HepG2 (cell line): ENCODE measurements at regions not wholly inside any gene's neighbourhood (a gene's known extent, or its start where the extent isn't known, plus 50 kb on each side); places are given as distances from the start of the nearest gene placed in this dataset.

ENCODE experiments used
- ATAC-seq: fragments of 200-7000 bp; cut with Tn5 transposase; 3 replicates; pipeline ENCODE4 v1.9.1; 2020; ENCODE audit warnings: mild to moderate bottlenecking, moderate library complexity
- BruUV-seq: library from RNA; stranded (reverse); fragments of 400-500 nt; replicated peaks from 2 replicates; lab custom pipeline; 2021; lab: Mats Ljungman, UMichigan
- CTCF ChIA-PET: fragments of 300-600 bp; formaldehyde crosslinking; extraction: SDS; loops from one replicate; lab custom pipeline; 2021; ENCODE audit warnings: low total read pairs, inconsistent platforms, low intra/inter-chr PET ratio; lab: Yijun Ruan, JAX
- POLR2A ChIA-PET: fragments of 350-600 bp; sonication (Branson Sonifier 250); formaldehyde crosslinking; loops from one replicate; lab custom pipeline; 2020; ENCODE audit warnings: antibody characterized with exemption, inconsistent platforms; lab: Yijun Ruan, JAX
- DNase-seq: peaks from one replicate; pipeline ENCODE4 v3.0.0-alpha.2; 2015; ENCODE audit warnings: low spot score
- FAIRE-seq: peaks from 3 replicates; lab custom pipeline; 2011; peaks lifted over from hg19 to GRCh38; lab: Jason Lieb, UNC
- H2AFZ ChIP-seq: one replicate; pipeline ENCODE4 v1.6.1; 2011; ENCODE audit warnings: low read length, inconsistent platforms
- H3K27ac ChIP-seq: fragments of 300-600 bp; 3 replicates; pipeline ENCODE4 v1.8.0; 2011; ENCODE audit warnings: mixed run types, mild to moderate bottlenecking, mixed read lengths, low read length, inconsistent platforms; ENCODE audit not compliant: insufficient read depth; ENCODE audit errors: extremely low read length
- H3K27me3 ChIP-seq, 2 experiments: fragments of 200-600 bp in 1 of 2; 2 replicates in 1 of 2; 3 replicates in 1 of 2; pipeline versions ENCODE4 v1.6.0 to v1.8.0; 2011; ENCODE audit warnings: low read length in 2 of 2, mild to moderate bottlenecking in 2 of 2, moderate library complexity in 2 of 2, inconsistent platforms in 1 of 2; ENCODE audit not compliant: insufficient read depth in 2 of 2, control insufficient read depth in 1 of 2
- H3K36me3 ChIP-seq, 2 experiments: fragments of 200-600 bp in 1 of 2; replicated peaks in 1 of 2; 2 replicates in 1 of 2; 3 replicates in 1 of 2; pipeline versions ENCODE4 v1.5.1 to v1.8.0; 2011; ENCODE audit warnings: low read length in 2 of 2, inconsistent platforms in 1 of 2; ENCODE audit not compliant: insufficient read depth in 2 of 2, control insufficient read depth in 1 of 2
- H3K4me1 ChIP-seq: 2 replicates; pipeline ENCODE4 v1.5.1; 2012; ENCODE audit warnings: low read length, inconsistent platforms; ENCODE audit not compliant: insufficient read depth
- H3K4me2 ChIP-seq: 2 replicates; pipeline ENCODE4 v1.6.0; 2011; ENCODE audit warnings: low read depth, low read length, inconsistent platforms
- H3K4me3 ChIP-seq, 3 experiments: fragments of 200-600 bp in 1 of 3; sonication (generic), shearing (Covaris generic) in 1 of 3; replicated peaks in 1 of 3; 2 replicates each; pipeline ENCODE4 v1.5.1; 2011 to 2016; ENCODE audit warnings: low read length in 3 of 3, inconsistent platforms in 2 of 3, low read depth in 2 of 3, mild to moderate bottlenecking in 2 of 3, control low read depth in 1 of 3, mixed read lengths in 1 of 3; ENCODE audit not compliant: insufficient read depth in 1 of 3
- H3K79me2 ChIP-seq: one replicate; pipeline ENCODE4 v1.6.1; 2011; ENCODE audit warnings: low read length, inconsistent platforms; ENCODE audit not compliant: insufficient read depth
- H3K9ac ChIP-seq: 2 replicates; pipeline ENCODE4 v1.6.0; 2011; ENCODE audit warnings: mild to moderate bottlenecking, low read depth, low read length, inconsistent platforms; ENCODE audit not compliant: insufficient read depth
- H3K9me3 ChIP-seq: 2 replicates; pipeline ENCODE4 v1.5.1; 2012; ENCODE audit warnings: mild to moderate bottlenecking, low read length
- H4K20me1 ChIP-seq: 2 replicates; pipeline ENCODE4 v1.6.0; 2011; ENCODE audit warnings: inconsistent platforms, mild to moderate bottlenecking, low read length, moderate library complexity; ENCODE audit not compliant: insufficient read depth
- BRCA1 ChIP-seq: sonication (generic); formaldehyde crosslinking; IDR thresholded peaks from 2 replicates; pipeline ENCODE4 v1.4.0; 2020; ENCODE audit warnings: missing genetic modification reagents
- GTF3A ChIP-seq: sonication (generic); formaldehyde crosslinking; conservative IDR thresholded peaks from 2 replicates; pipeline ENCODE4 v1.4.0; 2020; ENCODE audit warnings: mild to moderate bottlenecking, missing genetic modification reagents
- MAF1 ChIP-seq: sonication (generic); formaldehyde crosslinking; IDR thresholded peaks from 2 replicates; pipeline ENCODE4 v1.5.0; 2020; ENCODE audit warnings: missing genetic modification reagents, borderline replicate concordance
- NFYB ChIP-seq: sonication (generic); formaldehyde crosslinking; IDR thresholded peaks from 2 replicates; pipeline ENCODE4 v1.4.0; 2020; ENCODE audit warnings: missing genetic modification reagents
- SCMH1 ChIP-seq: sonication (generic); formaldehyde crosslinking; IDR thresholded peaks from 2 replicates; pipeline ENCODE4 v1.9.0; 2021; ENCODE audit warnings: missing genetic modification reagents, mild to moderate bottlenecking, borderline replicate concordance
- SP4 ChIP-seq: sonication (generic); formaldehyde crosslinking; IDR thresholded peaks from 2 replicates; pipeline ENCODE4 v1.8.1; 2023; ENCODE audit warnings: mild to moderate bottlenecking, missing genetic modification reagents
- USF2 ChIP-seq, 2 experiments: sonication (generic) in 1 of 2; formaldehyde crosslinking in 1 of 2; IDR thresholded peaks; 2 replicates each; pipeline versions ENCODE4 v1.5.1 to v1.6.1; 2011 to 2020; ENCODE audit warnings: borderline replicate concordance in 1 of 2, low read depth in 1 of 2, low read length in 1 of 2, mild to moderate bottlenecking in 1 of 2, missing genetic modification reagents in 1 of 2, moderate library complexity in 1 of 2
- ZFX ChIP-seq: sonication (generic); formaldehyde crosslinking; IDR thresholded peaks from 2 replicates; pipeline ENCODE4 v1.4.0; 2020; ENCODE audit warnings: mild to moderate bottlenecking, low read depth, missing genetic modification reagents, moderate library complexity
- ZNF296 ChIP-seq: sonication (generic); formaldehyde crosslinking; conservative IDR thresholded peaks from 2 replicates; pipeline ENCODE4 v1.5.0; 2020; ENCODE audit warnings: mild to moderate bottlenecking, missing genetic modification reagents
- ZNF326 ChIP-seq: sonication (generic); formaldehyde crosslinking; IDR thresholded peaks from 2 replicates; pipeline ENCODE4 v1.4.0; 2020; ENCODE audit warnings: missing genetic modification reagents, borderline replicate concordance
- ZNF598 ChIP-seq: sonication (generic); formaldehyde crosslinking; IDR thresholded peaks from 2 replicates; pipeline ENCODE4 v1.5.1; 2020; ENCODE audit warnings: mild to moderate bottlenecking, missing genetic modification reagents, borderline replicate concordance
- ZNF850 ChIP-seq: sonication (generic); formaldehyde crosslinking; conservative IDR thresholded peaks from 2 replicates; pipeline ENCODE4 v1.9.0; 2021; ENCODE audit warnings: mild to moderate bottlenecking, missing genetic modification reagents
- WGBS: methylation state at CpG from one replicate; pipeline ENCODE4 v1.1.6; 2017; ENCODE audit warnings: low lambda C conversion rate; 5-methylcytosine and 5-hydroxymethylcytosine counted together
- in situ Hi-C: cut with HindIII; loops from 2 replicates; pipeline ENCODE4 v1.10.0; 2017; ENCODE audit warnings: low pct_unique_long_range_greater_than_20kb; ENCODE audit not compliant: extremely low pct_ligation_motif_present
- intact Hi-C: fragments of 100-400 bp; cut with micrococcal nuclease; formaldehyde crosslinking; loops from one replicate; pipeline ENCODE4 v1.10.0; 2022; ENCODE audit not compliant: unreplicated experiment
- TF ChIP-seq, protein P1 (sequence below): sonication (generic); formaldehyde crosslinking; IDR thresholded peaks from 2 replicates; pipeline ENCODE4 v1.5.1; 2020; ENCODE audit warnings: missing genetic modification reagents, mild to moderate bottlenecking, borderline replicate concordance

DNA sequence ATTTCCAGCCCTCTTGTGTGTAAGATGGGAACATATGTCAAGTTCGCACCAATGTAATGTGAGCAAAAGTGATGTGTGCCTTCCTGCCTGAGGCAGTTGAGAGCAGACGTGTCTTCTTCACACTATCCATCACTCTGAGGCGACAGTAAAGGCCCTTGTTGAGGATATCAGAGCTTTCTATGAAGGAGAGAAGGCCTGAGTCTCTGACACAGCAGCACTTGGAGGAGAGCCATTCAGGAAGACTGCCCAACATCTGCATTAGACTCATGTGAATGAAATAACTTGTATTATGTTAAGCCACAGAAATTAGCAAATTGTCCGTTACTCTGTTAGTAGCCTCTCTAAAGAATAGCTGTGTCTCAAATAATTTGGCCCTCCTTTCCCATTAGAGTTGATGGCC, 108.8 kb upstream of the CCDC54 start:
- ATAC-seq (no peak), FAIRE-seq (no peak), DNase-seq (no peak)
- Histone ChIP-seq H3K4me3 (no peak overlapping the region), H3K79me2 (no peaks in the 10 kb centered on the region), H3K27ac (no peak overlapping the region), H3K9me3 (no peaks in the 10 kb centered on the region), H2AFZ (no peak overlapping the region), H4K20me1 (no peaks in the 10 kb centered on the region), H3K4me1 (0 out of 2 replicates have a peak, but pooled peaks cover 7% of the 10 kb centered on the region), H3K27me3 (no peaks in the 10 kb centered on the region; a peak in 1 of 5 replicates), H3K9ac (no peak overlapping the region), H3K36me3 (no peaks in the 10 kb centered on the region), H3K4me2 (no peak overlapping the region)
- WGBS, result 22% methylated on average over 4 of the region's 4 CpGs
- BruUV-seq, result no TSS peak
- TF ChIP-seq ZFX (CRISPR knock-in tag), result no peak
- TF ChIP-seq SCMH1, result no peak
- no peak for TF ChIP-seq MAF1 (CRISPR knock-in tag)
- no peak for TF ChIP-seq ZNF296 (CRISPR knock-in tag)
- no peak for TF ChIP-seq BRCA1 (CRISPR knock-in tag)
- TF ChIP-seq ZNF850, result no peak
- TF ChIP-seq SP4 (CRISPR knock-in tag), result no peak
- TF ChIP-seq USF2 (IDR thresholded peaks at IDR 0.05; ENCODE audit: low read depth, low read length), result no peak
- no peak for TF ChIP-seq USF2 (CRISPR knock-in tag; IDR thresholded peaks at IDR 0.05; ENCODE audit: borderline replicate concordance)
- TF ChIP-seq ZNF326, result no peak
- TF ChIP-seq ZNF598, result no peak
- TF ChIP-seq GTF3A (CRISPR knock-in tag), result no peak
- TF ChIP-seq, protein P1, sequence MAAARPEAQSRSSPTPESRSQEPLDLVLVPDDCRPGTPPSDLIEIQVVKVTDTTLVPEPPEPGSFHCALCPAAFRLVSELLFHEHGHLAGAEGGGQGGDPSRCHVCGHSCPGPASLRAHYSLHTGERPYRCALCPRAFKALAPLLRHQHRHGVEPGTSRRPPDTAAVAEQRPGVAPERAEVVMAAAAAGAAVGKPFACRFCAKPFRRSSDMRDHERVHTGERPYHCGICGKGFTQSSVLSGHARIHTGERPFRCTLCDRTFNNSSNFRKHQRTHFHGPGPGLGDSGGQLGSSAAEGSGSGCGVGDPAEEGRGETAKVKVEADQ, result no peak
- TF ChIP-seq NFYB, result no peak
- CTCF ChIA-PET, result no interaction called here
- intact Hi-C loops, result no loop called here
- in situ Hi-C loops, result no loop called here
- POLR2A ChIA-PET, result no interaction called here
